Fibroblast of upper back skin (primary cell): ENCODE measurements at regions not wholly inside any gene's neighbourhood (a gene's known extent, or its start where the extent isn't known, plus 50 kb on each side); places are given as distances from the start of the nearest gene placed in this dataset.
"Not testable (repeated sequence)": the region's sequence is repeated elsewhere in the genome, so short reads cannot be mapped to it uniquely, and the experiment has no call there.

Source experiments
- DNase-seq: peaks from one replicate; pipeline ENCODE4 v3.0.0-alpha.2; 2013

GRCh38 chr7:89401099-89401498 is 605.6 kb upstream of the TEX47 start:
- DNase-seq: peak; percentile 6

- DNase-seq: no peak
These were observed 606.2 kb upstream of the TEX47 start for GRCh38 chr7:89401690-89402089.

DNA sequence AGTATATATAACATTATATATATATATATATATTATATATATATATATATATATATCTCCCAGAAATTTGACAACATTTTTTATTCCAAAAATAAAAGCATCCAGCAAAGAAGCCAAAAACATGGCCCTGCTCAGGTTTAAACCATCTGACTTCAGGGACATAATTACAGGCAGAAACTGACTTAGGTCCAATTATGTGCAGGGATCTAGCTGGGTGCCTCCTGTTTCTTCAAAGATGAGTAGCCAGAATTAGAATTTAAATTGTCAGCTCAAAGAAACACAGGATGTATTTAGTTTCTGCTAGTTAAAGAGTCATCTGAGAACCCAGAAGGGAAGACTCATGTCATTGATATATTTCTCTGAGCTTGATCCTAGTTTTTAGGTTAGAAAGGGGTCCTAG is 656.4 kb upstream of the TEX47 start:
- DNase-seq: no peak

- DNase-seq: no peak
These were observed 661.0 kb upstream of the TEX47 start for GRCh38 chr7:89456556-89456955.

GRCh38 chr7:89458114-89458513 is 662.6 kb upstream of the TEX47 start:
- no peak for DNase-seq

- DNase-seq: no peak
These were observed 678.9 kb upstream of the TEX47 start for GRCh38 chr7:89474456-89474855.

DNA sequence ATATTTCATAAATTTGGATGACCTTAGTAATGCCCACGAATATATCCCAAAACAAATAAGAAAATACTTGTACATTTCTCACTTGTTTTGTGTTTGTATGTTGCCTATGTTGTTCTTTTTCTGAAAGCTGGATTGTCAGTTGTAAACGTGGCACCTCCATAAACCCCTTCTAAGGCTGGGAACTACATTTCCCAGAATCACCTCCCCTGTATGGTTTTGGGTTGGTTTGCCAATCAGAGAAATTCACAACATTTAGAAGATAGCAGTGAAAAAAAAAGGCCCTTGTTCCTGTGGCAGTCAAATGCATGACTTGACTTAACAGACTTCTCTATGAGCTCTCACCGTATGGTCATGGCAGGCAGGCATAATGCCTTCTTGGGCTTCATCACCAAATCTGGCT is 676.3 kb upstream of the STEAP1 start:
- no peak for DNase-seq

GRCh38 chr7:89495704-89496103 is 658.6 kb upstream of the STEAP1 start:
- DNase-seq: no peak

DNA sequence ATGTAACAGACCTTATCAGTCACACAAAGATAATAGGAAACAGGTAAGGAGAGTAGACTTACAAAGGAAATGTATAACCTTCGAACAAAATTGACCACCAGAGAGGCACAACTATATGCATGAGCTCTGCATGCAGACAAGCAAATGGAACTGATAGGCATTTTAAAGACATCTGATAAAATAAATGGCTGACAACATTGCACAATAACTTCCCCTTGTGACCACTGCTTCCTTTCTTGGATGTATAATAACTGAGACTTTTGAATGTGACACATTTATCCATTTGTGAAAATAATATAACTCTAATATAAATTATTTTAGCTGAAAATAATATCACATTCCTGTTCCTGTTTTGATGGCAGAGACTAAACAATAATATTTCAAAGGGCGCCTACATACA is 654.2 kb upstream of the STEAP1 start:
- DNase-seq: no peak

- DNase-seq: no peak
These were observed 651.0 kb upstream of the STEAP1 start for GRCh38 chr7:89503281-89503680.

GRCh38 chr7:89507034-89507433 is 647.2 kb upstream of the STEAP1 start:
- no peak for DNase-seq

- DNase-seq: no peak
These were observed 642.4 kb upstream of the STEAP1 start for GRCh38 chr7:89511900-89512299.

DNA sequence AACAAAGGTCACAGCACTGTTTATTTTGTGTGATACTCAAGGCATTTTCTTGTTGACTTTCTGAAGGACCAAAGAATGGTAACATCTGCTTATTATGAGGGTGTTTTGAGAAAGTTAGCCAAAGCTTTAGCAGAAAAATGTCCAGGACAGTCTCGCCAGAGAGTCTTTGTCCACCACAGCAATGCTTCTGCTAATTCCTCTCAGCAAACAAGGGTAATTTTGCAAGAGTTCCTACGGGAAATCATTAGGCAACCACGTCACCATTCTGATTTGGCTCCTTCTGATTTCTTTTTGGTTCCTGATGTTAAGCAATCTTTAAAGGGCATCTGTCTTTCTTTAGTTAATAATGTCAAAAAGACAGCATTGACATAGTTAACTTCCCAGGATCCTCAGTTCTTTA is 639.3 kb upstream of the STEAP1 start:
- DNase-seq: no peak

DNA sequence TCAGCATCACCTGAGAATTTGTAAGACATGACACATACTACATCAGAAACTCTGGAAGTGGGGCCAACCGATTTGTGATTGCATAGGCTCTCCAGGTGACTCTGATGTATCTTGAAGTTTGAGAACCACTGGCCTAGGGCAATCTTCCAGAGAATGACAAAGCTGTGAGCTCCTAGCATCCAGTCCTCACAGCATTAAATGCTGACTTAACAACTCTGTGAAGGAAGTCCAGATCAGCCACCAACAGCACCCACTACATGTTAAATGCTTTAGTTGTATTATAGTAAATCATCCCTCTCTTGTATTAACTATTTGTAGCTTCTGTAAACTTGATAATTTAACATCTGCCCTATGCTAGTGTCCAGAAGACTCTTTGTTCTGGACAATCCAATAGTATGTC is 636.5 kb upstream of the STEAP1 start:
- no peak for DNase-seq

GRCh38 chr7:89549768-89550167 is 604.5 kb upstream of the STEAP1 start:
- no peak for DNase-seq

- peak; percentile 22 for DNase-seq
These were observed 600.1 kb upstream of the STEAP1 start for GRCh38 chr7:89554209-89554608.

DNA sequence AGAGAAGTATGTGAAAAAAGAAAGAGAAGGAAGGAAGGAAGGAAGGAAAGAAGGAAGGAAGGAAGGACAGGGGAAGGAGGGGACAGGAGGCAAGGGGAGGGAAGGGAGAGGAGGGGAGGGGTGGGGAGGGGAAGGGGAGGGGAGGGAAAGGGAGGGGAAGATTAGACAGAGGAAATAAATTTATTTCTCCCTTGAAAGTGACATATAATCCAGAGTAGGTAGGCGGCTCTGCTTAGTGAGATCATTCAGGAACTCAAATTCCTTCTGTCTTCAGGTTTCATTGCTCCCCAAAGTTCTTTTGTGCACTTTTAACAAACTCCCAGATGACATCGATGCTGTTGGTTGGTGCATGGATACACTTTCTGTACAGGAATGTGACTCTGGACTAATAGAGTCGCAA is 594.7 kb upstream of the STEAP1 start:
- no peak for DNase-seq

DNA sequence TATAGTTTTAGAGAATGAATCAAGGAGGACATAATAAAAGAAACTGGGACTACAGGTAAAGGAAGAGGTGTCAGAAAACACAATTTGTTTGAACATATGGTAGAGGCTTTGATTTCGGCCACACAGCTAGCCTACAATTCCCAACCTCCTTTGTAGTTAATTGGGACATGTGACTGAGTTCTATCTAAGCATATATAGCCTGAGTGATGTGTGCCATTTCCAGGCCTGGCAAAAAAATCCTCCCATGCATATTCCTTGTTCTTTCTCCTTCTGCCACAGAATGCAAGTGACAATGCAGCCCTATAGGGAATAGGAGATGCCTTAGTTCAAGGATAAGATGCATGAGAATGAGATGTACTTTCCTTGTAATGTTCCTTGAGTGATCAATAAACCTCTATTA is 590.7 kb upstream of the STEAP1 start:
- no peak for DNase-seq

DNA sequence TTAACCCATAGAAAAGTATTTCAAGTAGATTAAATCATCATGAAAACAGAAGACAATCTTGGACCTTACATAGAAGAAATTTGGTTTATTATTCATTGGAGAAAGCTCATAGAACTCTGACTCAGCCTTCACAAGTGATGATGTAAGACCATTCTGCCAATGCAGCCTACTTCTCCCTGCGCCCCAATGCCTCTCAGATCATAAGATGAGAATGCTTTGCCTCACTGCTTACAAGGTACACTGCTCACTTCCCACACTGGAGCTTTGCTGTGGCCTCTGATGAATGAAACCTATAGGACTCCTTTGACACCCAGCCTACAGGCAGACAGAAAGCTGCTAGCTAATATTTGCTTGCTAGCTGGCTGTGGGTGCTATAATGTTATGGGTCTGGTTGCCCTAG is 569.4 kb upstream of the STEAP1 start:
- DNase-seq: no peak

GRCh38 chr7:89593125-89593524 is 561.1 kb upstream of the STEAP1 start:
- DNase-seq: no peak

DNA sequence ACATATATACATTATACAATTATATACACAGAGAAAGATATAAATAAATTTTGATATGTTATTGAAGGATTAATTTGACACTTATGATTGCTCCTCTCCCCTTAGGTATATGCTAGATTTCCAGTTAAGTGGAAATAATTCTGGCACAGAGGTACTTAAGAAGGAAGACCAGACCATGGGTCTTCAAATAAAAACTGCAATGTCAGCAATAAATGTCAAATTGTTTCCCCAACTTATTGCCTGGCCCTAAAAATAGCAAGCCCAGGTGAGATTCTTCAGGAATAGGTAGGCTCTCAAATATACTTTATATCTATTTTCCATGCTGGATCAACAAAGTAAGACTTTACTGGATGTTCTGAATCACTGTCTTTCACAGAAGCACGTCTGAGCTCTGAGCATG is 551.3 kb upstream of the STEAP1 start:
- no peak for DNase-seq

DNA sequence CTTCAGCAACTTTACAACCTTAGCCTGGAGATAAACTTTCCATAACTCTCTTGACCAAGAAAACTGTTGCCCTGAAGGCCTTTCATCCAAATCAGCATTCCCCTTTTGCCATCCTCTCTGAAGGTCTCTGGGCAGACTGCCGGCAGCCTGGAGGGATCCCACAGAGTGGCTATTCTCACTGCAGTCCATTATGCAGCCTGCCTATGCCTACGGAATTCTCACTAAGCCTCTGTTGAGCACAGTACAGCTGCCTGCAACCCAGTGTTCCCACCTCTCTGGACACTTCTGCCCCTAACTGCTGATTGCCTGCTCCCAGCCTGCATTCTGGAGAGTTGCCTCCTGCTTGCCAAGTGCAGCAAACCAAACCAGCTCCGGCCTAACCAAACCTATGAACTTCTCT is 548.9 kb upstream of the STEAP1 start:
- no peak for DNase-seq

GRCh38 chr7:89606511-89606910 is 547.8 kb upstream of the STEAP1 start:
- no peak for DNase-seq

GRCh38 chr7:89607792-89608191 is 546.5 kb upstream of the STEAP1 start:
- no peak for DNase-seq

GRCh38 chr7:89616829-89617228 is 537.4 kb upstream of the STEAP1 start:
- DNase-seq: not testable (repeated sequence)

- DNase-seq: no peak
These were observed 536.0 kb upstream of the STEAP1 start for GRCh38 chr7:89618274-89618673.
